ENCODE measurements at regions not wholly inside any gene's neighbourhood (a gene's known extent, or its start where the extent isn't known, plus 50 kb on each side); places are given as distances from the start of the nearest gene placed in this dataset.
"Not testable (repeated sequence)": the region's sequence is repeated elsewhere in the genome, so short reads cannot be mapped to it uniquely, and the experiment has no call there.

DNA sequence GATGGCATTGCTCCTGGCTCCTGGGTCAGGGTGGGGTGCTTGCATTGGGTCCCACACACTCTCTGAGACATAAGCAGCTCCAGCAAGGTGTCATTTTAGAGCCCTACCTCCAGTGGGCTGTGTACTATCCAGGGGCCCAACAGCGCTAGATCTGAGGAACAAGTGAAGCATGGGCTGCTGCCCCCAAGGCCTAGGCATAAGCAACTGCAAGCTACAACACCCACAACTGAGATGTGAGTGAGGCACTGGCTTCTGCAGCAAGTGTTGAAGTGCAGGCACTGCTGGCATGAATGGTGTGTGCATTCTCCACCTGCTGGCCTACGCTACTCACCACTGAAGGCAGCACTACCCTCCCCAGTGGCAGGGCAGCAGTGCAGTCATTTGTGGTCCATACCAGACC, 81.0 kb upstream of the STK39 start:
- H3K27ac Mint-ChIP-seq (ENCODE audit: unreplicated experiment) = no peak overlapping the region
- Histone ChIP-seq H3K4me3 (ENCODE audit: low read depth, low read length) (no peak overlapping the region), H3K36me3 (ENCODE audit: control insufficient read depth, insufficient read depth, low read length) (no peaks in the 10 kb centered on the region), H3K9me3 (peaks cover 12% of the 10 kb centered on the region; the same call in 1 of the 2 replicates), H3K27me3 (replicated peaks; ENCODE audit: control insufficient read depth, insufficient read depth, low read length) (no peaks in the 10 kb centered on the region), H3K4me1 (0 out of 2 replicates have a peak, but pooled peaks cover 7% of the 10 kb centered on the region)
- ChIA-PET POLR2A (no interaction called here), CTCF (no interaction called here)
- no peak overlapping the region for H3K4me3 Mint-ChIP-seq (ENCODE audit: unreplicated experiment)
- peaks cover 7% of the 10 kb centered on the region for H3K4me1 Mint-ChIP-seq (ENCODE audit: low read depth, unreplicated experiment)
- no peaks in the 10 kb centered on the region for H3K36me3 Mint-ChIP-seq (ENCODE audit: insufficient read depth, unreplicated experiment)
- intact Hi-C loops (cut with micrococcal nuclease; ENCODE audit: unreplicated experiment) = no loop called here
- no TSS peak for BruUV-seq (replicated peaks)
- DNase-seq = no peak
- no peaks in the 10 kb centered on the region for H3K27me3 Mint-ChIP-seq (ENCODE audit: insufficient read depth, unreplicated experiment)
- TF ChIP-seq, protein P1, sequence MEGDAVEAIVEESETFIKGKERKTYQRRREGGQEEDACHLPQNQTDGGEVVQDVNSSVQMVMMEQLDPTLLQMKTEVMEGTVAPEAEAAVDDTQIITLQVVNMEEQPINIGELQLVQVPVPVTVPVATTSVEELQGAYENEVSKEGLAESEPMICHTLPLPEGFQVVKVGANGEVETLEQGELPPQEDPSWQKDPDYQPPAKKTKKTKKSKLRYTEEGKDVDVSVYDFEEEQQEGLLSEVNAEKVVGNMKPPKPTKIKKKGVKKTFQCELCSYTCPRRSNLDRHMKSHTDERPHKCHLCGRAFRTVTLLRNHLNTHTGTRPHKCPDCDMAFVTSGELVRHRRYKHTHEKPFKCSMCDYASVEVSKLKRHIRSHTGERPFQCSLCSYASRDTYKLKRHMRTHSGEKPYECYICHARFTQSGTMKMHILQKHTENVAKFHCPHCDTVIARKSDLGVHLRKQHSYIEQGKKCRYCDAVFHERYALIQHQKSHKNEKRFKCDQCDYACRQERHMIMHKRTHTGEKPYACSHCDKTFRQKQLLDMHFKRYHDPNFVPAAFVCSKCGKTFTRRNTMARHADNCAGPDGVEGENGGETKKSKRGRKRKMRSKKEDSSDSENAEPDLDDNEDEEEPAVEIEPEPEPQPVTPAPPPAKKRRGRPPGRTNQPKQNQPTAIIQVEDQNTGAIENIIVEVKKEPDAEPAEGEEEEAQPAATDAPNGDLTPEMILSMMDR (IDR thresholded peaks at IDR 0.05; ENCODE audit: insufficient read depth in 1 of 2, low read depth in 1 of 2, low read length in 1 of 2, severe bottlenecking in 1 of 2, unreplicated experiment in 1 of 2) = no peak
- H3K9me3 Mint-ChIP-seq (ENCODE audit: unreplicated experiment) = no peaks in the 10 kb centered on the region

DNA sequence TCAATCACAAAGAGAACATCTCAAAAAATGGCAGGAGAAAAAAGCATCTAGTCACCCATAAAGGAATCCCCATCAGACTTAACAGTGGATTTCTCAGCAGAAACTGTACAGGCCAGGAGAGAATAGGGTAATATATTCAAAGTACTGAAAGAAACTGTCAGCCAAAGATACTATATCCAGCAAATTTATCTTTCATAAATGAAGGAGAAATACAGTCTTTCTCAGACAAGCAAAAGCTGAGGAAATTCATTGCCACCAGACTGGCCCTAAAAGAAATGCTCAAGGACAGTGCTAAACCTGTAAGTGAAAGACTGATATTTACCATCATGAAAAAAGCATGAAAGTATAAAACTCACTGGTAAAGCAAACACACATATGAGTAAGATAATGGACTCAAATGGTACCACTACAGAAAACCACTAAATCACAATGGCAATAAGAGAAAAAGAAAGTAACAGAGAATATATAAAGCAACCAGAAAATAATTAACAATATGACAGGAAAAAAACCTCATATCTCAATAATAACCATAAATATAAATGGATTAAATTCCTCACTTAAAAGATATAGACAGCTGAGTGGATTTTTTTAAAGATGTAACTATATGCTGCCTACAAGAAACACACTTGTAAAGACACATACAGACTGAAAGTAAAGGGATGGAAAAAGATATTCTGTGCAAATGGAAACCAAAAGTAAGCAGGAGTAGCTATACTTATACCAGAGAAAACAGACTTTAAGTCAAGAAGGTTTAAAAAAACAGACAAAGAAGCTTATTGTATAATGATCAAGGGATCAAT, 83.4 kb upstream of the STK39 start:
- no peak overlapping the region for H3K4me3 ChIP-seq (ENCODE audit: low read depth, low read length)
- TF ChIP-seq, protein P1 (IDR thresholded peaks at IDR 0.05; ENCODE audit: insufficient read depth in 1 of 2, low read depth in 1 of 2, low read length in 1 of 2, severe bottlenecking in 1 of 2, unreplicated experiment in 1 of 2) = no peak
- ChIA-PET POLR2A (no interaction called here), CTCF (no interaction called here)
- peaks cover 12% of the 10 kb centered on the region; the same call in 1 of the 2 replicates for H3K9me3 ChIP-seq
- 0 out of 2 replicates have a peak, but pooled peaks cover 7% of the 10 kb centered on the region for H3K4me1 ChIP-seq
- BruUV-seq (replicated peaks) = no TSS peak
- Mint-ChIP-seq H3K27me3 (ENCODE audit: insufficient read depth, unreplicated experiment) (no peaks in the 10 kb centered on the region), H3K4me1 (ENCODE audit: low read depth, unreplicated experiment) (peaks cover 7% of the 10 kb centered on the region), H3K9me3 (ENCODE audit: unreplicated experiment) (no peaks in the 10 kb centered on the region), H3K27ac (ENCODE audit: unreplicated experiment) (no peak overlapping the region), H3K4me3 (ENCODE audit: unreplicated experiment) (no peak overlapping the region), H3K36me3 (ENCODE audit: insufficient read depth, unreplicated experiment) (no peaks in the 10 kb centered on the region)
- intact Hi-C loops (cut with micrococcal nuclease; ENCODE audit: unreplicated experiment) = no loop called here
- H3K27me3 ChIP-seq (replicated peaks; ENCODE audit: control insufficient read depth, insufficient read depth, low read length) = no peaks in the 10 kb centered on the region
- H3K36me3 ChIP-seq (ENCODE audit: control insufficient read depth, insufficient read depth, low read length) = no peaks in the 10 kb centered on the region
- no peak for DNase-seq

DNA sequence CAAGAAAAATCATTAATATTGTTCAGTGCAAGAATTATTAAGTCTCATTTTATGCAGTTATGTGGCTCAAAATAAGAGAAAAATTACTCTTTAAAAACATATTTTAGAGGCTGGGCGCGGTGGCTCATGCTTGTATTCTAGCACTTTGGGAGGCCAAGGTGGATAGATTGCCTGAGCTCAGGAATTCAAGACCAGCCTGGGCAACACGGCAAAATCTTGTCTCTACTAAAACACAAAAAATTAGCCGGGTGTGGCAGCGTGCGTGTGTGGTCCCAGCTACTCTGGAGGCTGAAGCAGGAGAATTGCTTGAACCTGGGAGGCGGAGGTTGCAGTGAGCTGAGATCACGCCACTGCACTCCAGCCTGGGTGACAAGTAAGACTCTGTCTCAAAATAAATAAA, 87.9 kb upstream of the STK39 start:
- H3K27ac Mint-ChIP-seq (ENCODE audit: unreplicated experiment); intact Hi-C loops (cut with micrococcal nuclease; ENCODE audit: unreplicated experiment); H3K27me3 ChIP-seq (replicated peaks; ENCODE audit: control insufficient read depth, insufficient read depth, low read length); H3K9me3 Mint-ChIP-seq (ENCODE audit: unreplicated experiment); H3K4me3 Mint-ChIP-seq (ENCODE audit: unreplicated experiment); H3K36me3 Mint-ChIP-seq (ENCODE audit: insufficient read depth, unreplicated experiment); H3K4me1 Mint-ChIP-seq (ENCODE audit: low read depth, unreplicated experiment); H3K27me3 Mint-ChIP-seq (ENCODE audit: insufficient read depth, unreplicated experiment); H3K4me1 ChIP-seq; POLR2A ChIA-PET; DNase-seq; H3K36me3 ChIP-seq (ENCODE audit: control insufficient read depth, insufficient read depth, low read length); BruUV-seq (replicated peaks); H3K4me3 ChIP-seq (ENCODE audit: low read depth, low read length): not testable (repeated sequence)
- CTCF ChIA-PET = interaction anchor here (0.7 kb wide), 1 partner anchor 174 kb away, joined by 3 read pairs; no protein-coding TSS in a partner anchor
- peaks cover 11% of the 10 kb centered on the region; the same call in 1 of the 2 replicates for H3K9me3 ChIP-seq

Data from Caco-2 (cell line).